Tibial nerve (tissue), 4 donors: ENCODE measurements at regions not wholly inside any gene's neighbourhood (a gene's known extent, or its start where the extent isn't known, plus 50 kb on each side); places are given as distances from the start of the nearest gene placed in this dataset.

Experiments used
- CTCF ChIP-seq, 5 experiments: fragments of 200-600 bp in 3 of 5; fragments of 450-650 bp in 2 of 5; sonication (generic) in 3 of 5; IDR thresholded peaks; one replicate each; pipeline ENCODE4 v1.5.1; 2016 to 2019; ENCODE audit warnings: antibody characterized with exemption in 5 of 5, mild to moderate bottlenecking in 3 of 5, moderate library complexity in 2 of 5
- EP300 ChIP-seq, 2 donors: sonication (generic); formaldehyde crosslinking; IDR thresholded peaks; one replicate each; pipeline ENCODE4 v1.6.1; 2017; ENCODE audit warnings: antibody characterized with exemption in 2 of 2, mild to moderate bottlenecking in 1 of 2
- POLR2A ChIP-seq, 2 donors: fragments of 450-650 bp; IDR thresholded peaks; one replicate each; pipeline ENCODE4 v1.6.1; 2017; ENCODE audit warnings: antibody characterized with exemption in 2 of 2, mild to moderate bottlenecking in 2 of 2, moderate library complexity in 2 of 2

- TF ChIP-seq CTCF (IDR thresholded peaks at IDR 0.05) (no peak), POLR2A (IDR thresholded peaks at IDR 0.05) (no peak), EP300 (IDR thresholded peaks at IDR 0.05) (no peak)
These were observed 163.9 kb downstream of the RBM46 start for GRCh38 chr4:154944996-154945395.
